B cell (primary cell): ENCODE measurements at regions not wholly inside any gene's neighbourhood (a gene's known extent, or its start where the extent isn't known, plus 50 kb on each side); places are given as distances from the start of the nearest gene placed in this dataset.

Experiments
- ATAC-seq: fragments of 200-7000 bp; cut with Tn5 transposase; one replicate; pipeline ENCODE4 v1.10.0; 2021; ENCODE audit warnings: low read depth, mild to moderate bottlenecking, moderate number of reproducible peaks, moderate library complexity
- CTCF ChIA-PET: fragments of 350-600 bp; sonication (Branson Sonifier 250); formaldehyde crosslinking; loops from one replicate; lab custom pipeline; 2021; ENCODE audit warnings: antibody characterized with exemption, inconsistent platforms; lab: Charles Lee
- POLR2A ChIA-PET: fragments of 350-600 bp; sonication (Branson Sonifier 250); formaldehyde crosslinking; loops from one replicate; lab custom pipeline; 2021; ENCODE audit warnings: antibody characterized with exemption; lab: Charles Lee
- DNase-seq: peaks from one replicate; pipeline ENCODE4 v3.0.0; 2013
- H2AFZ ChIP-seq: 2 replicates; pipeline ENCODE4 v1.6.1; 2012; ENCODE audit warnings: mild to moderate bottlenecking, low read depth, low read length; ENCODE audit not compliant: insufficient read depth, poor library complexity, severe bottlenecking
- H3K27ac ChIP-seq, 2 donors: 1 replicate in 1 of 2; 2 replicates in 1 of 2; pipeline ENCODE4 v1.5.1; 2012 to 2013; ENCODE audit warnings: low read length in 2 of 2, mild to moderate bottlenecking in 2 of 2, moderate library complexity in 1 of 2
- H3K27me3 ChIP-seq, 4 experiments: fragments of 200-600 bp in 1 of 4; sonication (generic) in 1 of 4; replicated peaks in 1 of 4; 1 replicate in 2 of 4; 2 replicates in 2 of 4; pipeline versions ENCODE4 v1.6.1 to v1.7.0; 2013 to 2016; ENCODE audit warnings: low read length in 3 of 4, mild to moderate bottlenecking in 2 of 4, mixed read lengths in 1 of 4, moderate library complexity in 1 of 4; ENCODE audit not compliant: insufficient read depth in 4 of 4, control insufficient read depth in 3 of 4; ENCODE audit errors: control extremely low read depth in 1 of 4
- H3K36me3 ChIP-seq, 2 experiments: replicated peaks in 1 of 2; 1 replicate in 1 of 2; 2 replicates in 1 of 2; pipeline versions ENCODE4 v1.6.1 to v1.7.1; 2013; ENCODE audit warnings: low read length in 1 of 2; ENCODE audit not compliant: insufficient read depth in 2 of 2, control insufficient read depth in 1 of 2; ENCODE audit errors: control extremely low read depth in 1 of 2, extremely low read depth in 1 of 2
- H3K4me1 ChIP-seq, 2 donors: fragments of 200-600 bp in 1 of 2; sonication (generic) in 1 of 2; 1 replicate in 1 of 2; 2 replicates in 1 of 2; pipeline versions ENCODE4 v1.5.1 to v1.6.1; 2013 to 2017; ENCODE audit warnings: low read length in 2 of 2; ENCODE audit not compliant: control insufficient read depth in 2 of 2, insufficient read depth in 2 of 2
- H3K4me2 ChIP-seq: replicated peaks from 2 replicates; pipeline ENCODE3; 2012; ENCODE audit warnings: mild to moderate bottlenecking, low read depth, low read length; ENCODE audit not compliant: poor library complexity, severe bottlenecking
- H3K4me3 ChIP-seq, 5 experiments: fragments of 200-600 bp in 1 of 5; sonication (generic) in 1 of 5; 1 replicate in 3 of 5; 2 replicates in 2 of 5; pipeline versions ENCODE4 v1.5.1 to v1.7.0; 2011 to 2016; ENCODE audit warnings: low read length in 4 of 5, mild to moderate bottlenecking in 4 of 5, low read depth in 2 of 5, control low read depth in 1 of 5, moderate library complexity in 1 of 5; ENCODE audit not compliant: insufficient read depth in 1 of 5; ENCODE audit errors: control extremely low read depth in 1 of 5, extremely low read depth in 1 of 5
- H3K79me2 ChIP-seq: fragments of 200-600 bp; sonication (generic); one replicate; pipeline ENCODE4 v1.6.0; 2016; ENCODE audit warnings: low read length; ENCODE audit not compliant: control insufficient read depth, insufficient read depth
- H3K9ac ChIP-seq: fragments of 200-600 bp; sonication (generic); 2 replicates; pipeline ENCODE4 v1.6.1; 2017; ENCODE audit warnings: mild to moderate bottlenecking, low read length, moderate library complexity
- H3K9me3 ChIP-seq, 3 donors: one replicate each; pipeline versions ENCODE4 v1.6.1 to v1.7.1; 2013; ENCODE audit warnings: low read length in 2 of 3; ENCODE audit not compliant: control insufficient read depth in 2 of 3, insufficient read depth in 1 of 3; ENCODE audit errors: control extremely low read depth in 1 of 3
- H4K20me1 ChIP-seq: 2 replicates; pipeline ENCODE4 v1.6.0; 2012; ENCODE audit warnings: mild to moderate bottlenecking, low read length; ENCODE audit not compliant: insufficient read depth, control insufficient read depth, poor library complexity, severe bottlenecking
- H3K27ac Mint-ChIP-seq: one replicate; pipeline ENCODE4 v1.8.0; 2021; ENCODE audit warnings: mixed read lengths
- H3K27me3 Mint-ChIP-seq: one replicate; pipeline ENCODE4 v1.8.0; 2021; ENCODE audit warnings: mixed read lengths
- H3K4me1 Mint-ChIP-seq: one replicate; pipeline ENCODE4 v1.8.0; 2021; ENCODE audit warnings: mixed read lengths
- H3K4me3 Mint-ChIP-seq: one replicate; pipeline ENCODE4 v1.8.0; 2021; ENCODE audit warnings: mixed read lengths
- H3K9me3 Mint-ChIP-seq: one replicate; pipeline ENCODE4 v1.8.0; 2022; ENCODE audit warnings: mixed read lengths; ENCODE audit not compliant: insufficient read depth
- EZH2 ChIP-seq: IDR thresholded peaks from 2 replicates; pipeline ENCODE4 v1.6.1; 2012; ENCODE audit warnings: borderline replicate concordance, low read depth, mild to moderate bottlenecking, moderate library complexity, low read length; ENCODE audit not compliant: insufficient read depth, poor library complexity, severe bottlenecking
- WGBS: methylation state at CpG from one replicate; pipeline ENCODE4 v1.1.5; 2013; ENCODE audit warnings: missing lambda C conversion rate; ENCODE audit not compliant: insufficient coverage; 5-methylcytosine and 5-hydroxymethylcytosine counted together
- intact Hi-C: fragments of 100-400 bp; cut with micrococcal nuclease; formaldehyde crosslinking; loops from one replicate; pipeline ENCODE4 v1.10.0; 2022
- TF ChIP-seq, protein P1 (sequence below): fragments of 200-600 bp; IDR thresholded peaks from one replicate; pipeline ENCODE4 v1.8.0; 2022; ENCODE audit warnings: antibody characterized with exemption, mild to moderate bottlenecking

DNA sequence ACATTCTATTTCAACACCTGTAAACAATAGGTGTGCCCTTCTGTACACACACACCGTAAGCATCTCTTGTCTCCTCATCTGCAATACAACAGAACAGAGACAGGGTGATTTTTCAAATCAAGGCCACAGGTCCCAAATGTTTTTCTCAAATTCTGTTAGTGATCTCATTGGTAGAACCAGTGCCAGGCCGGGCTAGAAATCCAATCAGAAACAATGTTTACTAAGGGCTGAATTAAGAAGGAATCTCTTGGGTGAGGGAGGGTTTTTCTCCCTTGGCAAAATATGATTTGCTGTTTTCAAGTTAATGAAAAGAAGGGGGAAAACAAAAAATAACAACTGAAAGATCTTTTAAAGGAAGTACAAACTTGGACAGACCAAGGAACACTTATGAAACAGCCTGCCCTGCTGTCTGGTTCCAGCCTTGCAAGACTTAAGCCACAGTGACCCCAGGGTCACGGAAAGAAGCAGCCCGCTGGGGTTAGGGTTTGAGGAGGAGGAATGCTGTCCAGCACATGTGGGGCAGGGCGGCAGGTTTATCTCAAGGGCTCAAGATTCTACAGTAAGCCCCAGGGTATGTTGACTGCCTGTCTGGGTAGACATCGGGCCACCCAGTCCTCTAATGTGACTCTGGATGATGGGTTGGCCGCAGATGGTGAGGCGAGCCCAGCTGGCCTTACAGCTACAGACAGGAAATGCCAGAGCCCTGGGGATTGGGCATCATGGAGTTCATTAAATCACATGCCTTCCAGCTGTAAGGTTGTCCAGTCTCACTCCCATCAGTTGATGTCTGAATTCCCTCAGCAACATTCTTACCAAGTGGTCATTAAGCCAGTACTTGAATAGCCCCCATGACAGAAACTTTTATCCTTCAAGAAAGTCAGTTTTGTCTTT, 73.3 kb upstream of the SLC44A3 start:
- no peak overlapping the region for H2AFZ ChIP-seq
- no peaks in the 10 kb centered on the region for H4K20me1 ChIP-seq
- no peak overlapping the region for H3K9ac ChIP-seq
- no peak for DNase-seq
- ChIA-PET POLR2A (no interaction called here), CTCF (no interaction called here)
- peaks cover 4% of the 10 kb centered on the region for H3K27me3 Mint-ChIP-seq
- peaks cover 0 to 3% (median 0%) of the 10 kb centered on the region in 4 experiments for H3K27me3 ChIP-seq
- H3K36me3 ChIP-seq = no peaks in the 10 kb centered on the region
- no peak overlapping the region for H3K27ac ChIP-seq
- no peaks in the 10 kb centered on the region for H3K79me2 ChIP-seq
- H3K4me2 ChIP-seq = no peak overlapping the region
- WGBS = 86% methylated on average over 8 of the region's 8 CpGs
- peaks cover 0 to 6% (median 2%) of the 10 kb centered on the region in 3 donors for H3K9me3 ChIP-seq
- intact Hi-C loops = no loop called here
- no peak overlapping the region for H3K27ac Mint-ChIP-seq
- no peak for TF ChIP-seq EZH2
- TF ChIP-seq, protein P1, sequence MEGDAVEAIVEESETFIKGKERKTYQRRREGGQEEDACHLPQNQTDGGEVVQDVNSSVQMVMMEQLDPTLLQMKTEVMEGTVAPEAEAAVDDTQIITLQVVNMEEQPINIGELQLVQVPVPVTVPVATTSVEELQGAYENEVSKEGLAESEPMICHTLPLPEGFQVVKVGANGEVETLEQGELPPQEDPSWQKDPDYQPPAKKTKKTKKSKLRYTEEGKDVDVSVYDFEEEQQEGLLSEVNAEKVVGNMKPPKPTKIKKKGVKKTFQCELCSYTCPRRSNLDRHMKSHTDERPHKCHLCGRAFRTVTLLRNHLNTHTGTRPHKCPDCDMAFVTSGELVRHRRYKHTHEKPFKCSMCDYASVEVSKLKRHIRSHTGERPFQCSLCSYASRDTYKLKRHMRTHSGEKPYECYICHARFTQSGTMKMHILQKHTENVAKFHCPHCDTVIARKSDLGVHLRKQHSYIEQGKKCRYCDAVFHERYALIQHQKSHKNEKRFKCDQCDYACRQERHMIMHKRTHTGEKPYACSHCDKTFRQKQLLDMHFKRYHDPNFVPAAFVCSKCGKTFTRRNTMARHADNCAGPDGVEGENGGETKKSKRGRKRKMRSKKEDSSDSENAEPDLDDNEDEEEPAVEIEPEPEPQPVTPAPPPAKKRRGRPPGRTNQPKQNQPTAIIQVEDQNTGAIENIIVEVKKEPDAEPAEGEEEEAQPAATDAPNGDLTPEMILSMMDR = no peak
- H3K4me3 ChIP-seq = no peak overlapping the region
- no peak overlapping the region for H3K4me3 Mint-ChIP-seq
- peaks cover 2% of the 10 kb centered on the region for H3K9me3 Mint-ChIP-seq
- no peak for ATAC-seq
- H3K4me1 Mint-ChIP-seq = no peaks in the 10 kb centered on the region
- no peaks in the 10 kb centered on the region for H3K4me1 ChIP-seq

GRCh38 chr1:94745742-94746141, 74.4 kb upstream of the SLC44A3 start:
- H3K4me1 Mint-ChIP-seq = peaks cover 6% of the 10 kb centered on the region
- H3K4me3 ChIP-seq = no peak overlapping the region

More at GRCh38 chr1:94745742-94746141, 74.4 kb upstream of the SLC44A3 start:
- H4K20me1 ChIP-seq = no peaks in the 10 kb centered on the region
- peaks cover 0 to 6% (median 2%) of the 10 kb centered on the region in 3 donors for H3K9me3 ChIP-seq
- ATAC-seq (no peak), DNase-seq (no peak)
- ChIA-PET POLR2A (no interaction called here), CTCF (no interaction called here)
- H3K79me2 ChIP-seq = no peaks in the 10 kb centered on the region
- no peak overlapping the region for H3K9ac ChIP-seq
- intact Hi-C loops = no loop called here
- TF ChIP-seq, protein P1 = no peak
- TF ChIP-seq EZH2 = no peak
- peaks cover 4% of the 10 kb centered on the region for H3K27me3 Mint-ChIP-seq
- no peak overlapping the region for H3K27ac ChIP-seq
- no peaks in the 10 kb centered on the region for H3K4me1 ChIP-seq
- H3K27me3 ChIP-seq = peaks cover 0 to 3% (median 0%) of the 10 kb centered on the region in 4 experiments
- H3K4me3 Mint-ChIP-seq = no peak overlapping the region
- H3K36me3 ChIP-seq = no peaks in the 10 kb centered on the region
- no peak overlapping the region for H2AFZ ChIP-seq
- H3K27ac Mint-ChIP-seq = no peak overlapping the region
- H3K4me2 ChIP-seq = no peak overlapping the region
- H3K9me3 Mint-ChIP-seq = peaks cover 2% of the 10 kb centered on the region
